IMR-90 (cell line): ENCODE measurements at regions not wholly inside any gene's neighbourhood (a gene's known extent, or its start where the extent isn't known, plus 50 kb on each side); places are given as distances from the start of the nearest gene placed in this dataset.

Experiments
- ATAC-seq: fragments of 200-7000 bp; cut with Tn5 transposase; 2 replicates; pipeline ENCODE4 v1.9.1; 2020; ENCODE audit warnings: low read depth, mild to moderate bottlenecking, moderate library complexity
- BruUV-seq: library from RNA; stranded (reverse); fragments of 400-500 nt; replicated peaks from 2 replicates; lab custom pipeline; 2021; lab: Mats Ljungman, UMichigan
- CTCF ChIA-PET: fragments of 300-600 bp; formaldehyde crosslinking; extraction: SDS; loops from one replicate; lab custom pipeline; 2021; ENCODE audit warnings: antibody characterized with exemption; lab: Yijun Ruan, JAX
- POLR2A ChIA-PET: fragments of 300-600 bp; sonication (Branson Sonifier 250); formaldehyde crosslinking; loops from one replicate; lab custom pipeline; 2022; ENCODE audit warnings: antibody characterized with exemption; ENCODE audit not compliant: unreplicated experiment; lab: Charles Lee
- DNase-seq: peaks from one replicate; pipeline ENCODE4 v3.0.0; 2013
- H2AFZ ChIP-seq: replicated peaks from 2 replicates; pipeline ENCODE3; 2013; ENCODE audit warnings: low read length, mild to moderate bottlenecking; ENCODE audit not compliant: poor library complexity
- H2AK5ac ChIP-seq: 2 replicates; pipeline ENCODE4 v1.6.1; 2013; ENCODE audit warnings: low read depth, low read length, inconsistent platforms
- H2AK9ac ChIP-seq: replicated peaks from 2 replicates; pipeline ENCODE3; 2013; ENCODE audit warnings: mild to moderate bottlenecking, low read depth, low read length, moderate library complexity; ENCODE audit not compliant: poor library complexity
- H2BK120ac ChIP-seq: 2 replicates; pipeline ENCODE4 v1.6.1; 2013; ENCODE audit warnings: low read depth, low read length, inconsistent platforms
- H2BK15ac ChIP-seq: 3 replicates; pipeline ENCODE4 v1.6.1; 2013; ENCODE audit warnings: low read depth, low read length, inconsistent platforms
- H2BK20ac ChIP-seq: 2 replicates; pipeline ENCODE4 v1.6.1; 2013; ENCODE audit warnings: low read depth, mild to moderate bottlenecking, inconsistent platforms, low read length, moderate library complexity
- H2BK5ac ChIP-seq: 2 replicates; pipeline ENCODE4 v1.6.1; 2013; ENCODE audit warnings: mild to moderate bottlenecking, low read depth, low read length, inconsistent platforms; ENCODE audit not compliant: poor library complexity, severe bottlenecking
- H3K14ac ChIP-seq: replicated peaks from 2 replicates; pipeline ENCODE4 v1.6.1; 2013; ENCODE audit warnings: low read depth, low read length, inconsistent platforms
- H3K18ac ChIP-seq: 2 replicates; pipeline ENCODE4 v1.6.1; 2013; ENCODE audit warnings: low read depth, low read length, control low read depth
- H3K23ac ChIP-seq: 2 replicates; pipeline ENCODE4 v1.6.1; 2013; ENCODE audit warnings: low read depth, low read length, inconsistent platforms
- H3K27ac ChIP-seq: 2 replicates; pipeline ENCODE4 v1.5.1; 2013; ENCODE audit warnings: mild to moderate bottlenecking, control low read depth, low read length; ENCODE audit not compliant: insufficient read depth
- H3K27me3 ChIP-seq: 2 replicates; pipeline ENCODE4 v1.6.1; 2013; ENCODE audit warnings: low read length; ENCODE audit not compliant: control insufficient read depth, insufficient read depth
- H3K36me3 ChIP-seq: 2 replicates; pipeline ENCODE4 v1.6.1; 2013; ENCODE audit warnings: low read length, mixed read lengths; ENCODE audit not compliant: control insufficient read depth, insufficient read depth
- H3K4ac ChIP-seq: 2 replicates; pipeline ENCODE4 v1.6.1; 2013; ENCODE audit warnings: low read depth, low read length, inconsistent platforms
- H3K4me1 ChIP-seq: 2 replicates; pipeline ENCODE4 v1.6.1; 2013; ENCODE audit warnings: low read length, mixed read lengths; ENCODE audit not compliant: control insufficient read depth, insufficient read depth
- H3K4me2 ChIP-seq: 2 replicates; pipeline ENCODE4 v1.6.1; 2013; ENCODE audit warnings: low read depth, mild to moderate bottlenecking, control low read depth, low read length, moderate library complexity
- H3K4me3 ChIP-seq: 2 replicates; pipeline ENCODE4 v1.5.1; 2013; ENCODE audit warnings: low read depth, mild to moderate bottlenecking, control low read depth, low read length, moderate library complexity; ENCODE audit not compliant: insufficient read depth
- H3K56ac ChIP-seq: 2 replicates; pipeline ENCODE4 v1.6.1; 2013; ENCODE audit warnings: low read length, inconsistent platforms; ENCODE audit not compliant: insufficient read depth; ENCODE audit errors: extremely low read depth
- H3K79me1 ChIP-seq, 2 experiments: 2 replicates each; pipeline ENCODE4 v1.6.1; 2013; ENCODE audit warnings: low read length in 2 of 2, inconsistent platforms in 1 of 2, low read depth in 1 of 2
- H3K9ac ChIP-seq: 2 replicates; pipeline ENCODE4 v1.6.1; 2013; ENCODE audit warnings: low read depth, low read length, control low read depth
- H3K9me1 ChIP-seq: 2 replicates; pipeline ENCODE4 v1.6.1; 2013; ENCODE audit warnings: low read length, inconsistent platforms; ENCODE audit not compliant: insufficient read depth
- H3K9me3 ChIP-seq: 2 replicates; pipeline ENCODE4 v1.6.1; 2013; ENCODE audit warnings: low read length; ENCODE audit not compliant: control insufficient read depth, insufficient read depth
- H4K20me1 ChIP-seq: 2 replicates; pipeline ENCODE4 v1.6.1; 2013; ENCODE audit warnings: low read length, inconsistent platforms; ENCODE audit not compliant: insufficient read depth
- H4K5ac ChIP-seq: 2 replicates; pipeline ENCODE4 v1.6.1; 2013; ENCODE audit warnings: mild to moderate bottlenecking, low read depth, low read length, control low read depth
- H4K8ac ChIP-seq, 2 experiments: 2 replicates each; pipeline ENCODE4 v1.6.1; 2013; ENCODE audit warnings: low read depth in 2 of 2, low read length in 2 of 2, control low read depth in 1 of 2, inconsistent platforms in 1 of 2
- H4K91ac ChIP-seq: 2 replicates; pipeline ENCODE4 v1.6.1; 2013; ENCODE audit warnings: low read depth, low read length, inconsistent platforms; ENCODE audit not compliant: insufficient read depth
- BHLHE40 ChIP-seq: fragments of 150-350 bp; IDR thresholded peaks from 2 replicates; pipeline ENCODE4 v1.6.1; 2016; ENCODE audit warnings: mild to moderate bottlenecking, low read depth, low read length
- MAZ ChIP-seq: IDR thresholded peaks from 2 replicates; pipeline ENCODE4 v1.6.1; 2012; ENCODE audit warnings: low read depth, mild to moderate bottlenecking, low read length, improper control_type of control experiment, moderate library complexity, borderline replicate concordance
- WGBS, 2 experiments: methylation state at CpG; one replicate each; pipeline versions ENCODE4 v1.1.5 to v1.1.7; 2013; ENCODE audit warnings: missing lambda C conversion rate in 2 of 2; ENCODE audit not compliant: insufficient read length in 1 of 2; ENCODE audit errors: extremely low coverage in 2 of 2; 5-methylcytosine and 5-hydroxymethylcytosine counted together
- dilution Hi-C: fragments of 300-500 bp; cut with HindIII; formaldehyde crosslinking; loops from one replicate; pipeline ENCODE4 v1.14.3; 2018; ENCODE audit warnings: low sequenced_read_pairs; ENCODE audit not compliant: unreplicated experiment
- in situ Hi-C: fragments of 300-500 bp; cut with MboI; formaldehyde crosslinking; loops from 3 replicates; pipeline ENCODE4 v1.14.3; 2019; ENCODE audit warnings: low sequenced_read_pairs, inconsistent platforms, mixed read lengths
- intact Hi-C: fragments of 100-400 bp; cut with micrococcal nuclease; formaldehyde crosslinking; loops from 2 replicates; pipeline ENCODE4 v1.10.0; 2022

- peak; percentile 44 for DNase-seq
- Histone ChIP-seq H3K9ac (no peak overlapping the region), H2BK5ac (peak overlapping the region; percentile 9), H3K9me3 (no peaks in the 10 kb centered on the region), H3K27me3 (no peaks in the 10 kb centered on the region), H4K20me1 (no peaks in the 10 kb centered on the region), H3K9me1 (peaks cover 2% of the 10 kb centered on the region; the same call in 1 of the 2 replicates), H3K18ac (peak overlapping the region; percentile 10; the same call in 1 of the 2 replicates), H2AK9ac (peak overlapping the region; percentile 81), H3K79me1 (no peaks in the 10 kb centered on the region), H4K8ac (peak overlapping the region; percentile 25 to 67; a peak in 3 of 4 replicates), H3K23ac (no peak overlapping the region), H3K36me3 (no peaks in the 10 kb centered on the region), H2AK5ac (peak overlapping the region; percentile 52; the same call in 1 of the 2 replicates), H4K91ac (peak overlapping the region; percentile 67), H2BK15ac (peak overlapping the region; percentile 65; the same call in 1 of the 3 replicates), H3K4me1 (peaks cover 13% of the 10 kb centered on the region), H2BK20ac (0 out of 2 replicates have a peak overlapping the region, but pooled peaks have one; percentile 51), H3K14ac (peak overlapping the region; percentile 75; the same call in 1 of the 2 replicates), H2BK120ac (peak overlapping the region; percentile 59), H3K4me3 (no peak overlapping the region), H4K5ac (peak overlapping the region; percentile 3; the same call in 1 of the 2 replicates), H3K56ac (no peak overlapping the region), H3K4ac (peak overlapping the region; percentile 49), H3K4me2 (peak overlapping the region; percentile 8; the same call in 1 of the 2 replicates), H3K27ac (0 out of 2 replicates have a peak overlapping the region, but pooled peaks have one; percentile 14), H2AFZ (peak overlapping the region; percentile 63)
- in situ Hi-C loops = no loop called here
- POLR2A ChIA-PET = no interaction called here
- intact Hi-C loops = no loop called here
- TF ChIP-seq BHLHE40 (no peak), MAZ (0 out of 2 replicates have a peak, but pooled peaks have one; percentile 17)
- CTCF ChIA-PET = interaction anchor here (1.0 kb wide), 1 partner anchor 33 kb away, joined by 3 read pairs; no protein-coding TSS in a partner anchor
- ATAC-seq = peak; percentile 89
- dilution Hi-C loops = no loop called here
- no TSS peak for BruUV-seq
- WGBS, 2 experiments = no CpG with 5 or more reads among the region's 3 CpGs
These were observed 107.6 kb downstream of the TRIB2 start for GRCh38 chr2:12824351-12824777.
